ENCODE measurements at regions not wholly inside any gene's neighbourhood (a gene's known extent, or its start where the extent isn't known, plus 50 kb on each side); places are given as distances from the start of the nearest gene placed in this dataset.
A peak's percentile ranks its signal among the peaks of the same experiment; 100 is the strongest.

- DNase-seq (ENCODE audit: low read depth in 2 of 3, low spot score in 2 of 3) = no peak
Observed at GRCh38 chr21:41110664-41111063, 57.3 kb upstream of the BACE2 start.

GRCh38 chr21:41111681-41112080 is 56.3 kb upstream of the BACE2 start:
- DNase-seq (ENCODE audit: low read depth in 2 of 3, low spot score in 2 of 3) = no peak

- peak in 2 of 3 donors; percentile 91 to 96 for DNase-seq (ENCODE audit: low read depth in 2 of 3, low spot score in 2 of 3)
Observed at GRCh38 chr21:41112740-41113692, 54.9 kb upstream of the BACE2 start.

GRCh38 chr21:41115851-41116250 is 52.1 kb upstream of the BACE2 start:
- no peak for DNase-seq (ENCODE audit: low read depth in 2 of 3, low spot score in 2 of 3)

Measured in hematopoietic multipotent progenitor cell (in vitro differentiated cells).